IMR-90 (cell line): ENCODE measurements at regions not wholly inside any gene's neighbourhood (a gene's known extent, or its start where the extent isn't known, plus 50 kb on each side); places are given as distances from the start of the nearest gene placed in this dataset.

ENCODE experiments used
- ATAC-seq: fragments of 200-7000 bp; cut with Tn5 transposase; 2 replicates; pipeline ENCODE4 v1.9.1; 2020; ENCODE audit warnings: low read depth, mild to moderate bottlenecking, moderate library complexity
- BruUV-seq: library from RNA; stranded (reverse); fragments of 400-500 nt; replicated peaks from 2 replicates; lab custom pipeline; 2021; lab: Mats Ljungman, UMichigan
- CTCF ChIA-PET: fragments of 300-600 bp; formaldehyde crosslinking; extraction: SDS; loops from one replicate; lab custom pipeline; 2021; ENCODE audit warnings: antibody characterized with exemption; lab: Yijun Ruan, JAX
- POLR2A ChIA-PET: fragments of 300-600 bp; sonication (Branson Sonifier 250); formaldehyde crosslinking; loops from one replicate; lab custom pipeline; 2022; ENCODE audit warnings: antibody characterized with exemption; ENCODE audit not compliant: unreplicated experiment; lab: Charles Lee
- DNase-seq: peaks from one replicate; pipeline ENCODE4 v3.0.0; 2013
- H2AFZ ChIP-seq: replicated peaks from 2 replicates; pipeline ENCODE3; 2013; ENCODE audit warnings: low read length, mild to moderate bottlenecking; ENCODE audit not compliant: poor library complexity
- H2AK5ac ChIP-seq: 2 replicates; pipeline ENCODE4 v1.6.1; 2013; ENCODE audit warnings: low read depth, low read length, inconsistent platforms
- H2AK9ac ChIP-seq: replicated peaks from 2 replicates; pipeline ENCODE3; 2013; ENCODE audit warnings: mild to moderate bottlenecking, low read depth, low read length, moderate library complexity; ENCODE audit not compliant: poor library complexity
- H2BK120ac ChIP-seq: 2 replicates; pipeline ENCODE4 v1.6.1; 2013; ENCODE audit warnings: low read depth, low read length, inconsistent platforms
- H2BK15ac ChIP-seq: 3 replicates; pipeline ENCODE4 v1.6.1; 2013; ENCODE audit warnings: low read depth, low read length, inconsistent platforms
- H2BK20ac ChIP-seq: 2 replicates; pipeline ENCODE4 v1.6.1; 2013; ENCODE audit warnings: low read depth, mild to moderate bottlenecking, inconsistent platforms, low read length, moderate library complexity
- H2BK5ac ChIP-seq: 2 replicates; pipeline ENCODE4 v1.6.1; 2013; ENCODE audit warnings: mild to moderate bottlenecking, low read depth, low read length, inconsistent platforms; ENCODE audit not compliant: poor library complexity, severe bottlenecking
- H3K14ac ChIP-seq: replicated peaks from 2 replicates; pipeline ENCODE4 v1.6.1; 2013; ENCODE audit warnings: low read depth, low read length, inconsistent platforms
- H3K18ac ChIP-seq: 2 replicates; pipeline ENCODE4 v1.6.1; 2013; ENCODE audit warnings: low read depth, low read length, control low read depth
- H3K23ac ChIP-seq: 2 replicates; pipeline ENCODE4 v1.6.1; 2013; ENCODE audit warnings: low read depth, low read length, inconsistent platforms
- H3K27ac ChIP-seq: 2 replicates; pipeline ENCODE4 v1.5.1; 2013; ENCODE audit warnings: mild to moderate bottlenecking, control low read depth, low read length; ENCODE audit not compliant: insufficient read depth
- H3K27me3 ChIP-seq: 2 replicates; pipeline ENCODE4 v1.6.1; 2013; ENCODE audit warnings: low read length; ENCODE audit not compliant: control insufficient read depth, insufficient read depth
- H3K36me3 ChIP-seq: 2 replicates; pipeline ENCODE4 v1.6.1; 2013; ENCODE audit warnings: low read length, mixed read lengths; ENCODE audit not compliant: control insufficient read depth, insufficient read depth
- H3K4ac ChIP-seq: 2 replicates; pipeline ENCODE4 v1.6.1; 2013; ENCODE audit warnings: low read depth, low read length, inconsistent platforms
- H3K4me1 ChIP-seq: 2 replicates; pipeline ENCODE4 v1.6.1; 2013; ENCODE audit warnings: low read length, mixed read lengths; ENCODE audit not compliant: control insufficient read depth, insufficient read depth
- H3K4me2 ChIP-seq: 2 replicates; pipeline ENCODE4 v1.6.1; 2013; ENCODE audit warnings: low read depth, mild to moderate bottlenecking, control low read depth, low read length, moderate library complexity
- H3K4me3 ChIP-seq: 2 replicates; pipeline ENCODE4 v1.5.1; 2013; ENCODE audit warnings: low read depth, mild to moderate bottlenecking, control low read depth, low read length, moderate library complexity; ENCODE audit not compliant: insufficient read depth
- H3K56ac ChIP-seq: 2 replicates; pipeline ENCODE4 v1.6.1; 2013; ENCODE audit warnings: low read length, inconsistent platforms; ENCODE audit not compliant: insufficient read depth; ENCODE audit errors: extremely low read depth
- H3K79me1 ChIP-seq, 2 experiments: 2 replicates each; pipeline ENCODE4 v1.6.1; 2013; ENCODE audit warnings: low read length in 2 of 2, inconsistent platforms in 1 of 2, low read depth in 1 of 2
- H3K9ac ChIP-seq: 2 replicates; pipeline ENCODE4 v1.6.1; 2013; ENCODE audit warnings: low read depth, low read length, control low read depth
- H3K9me1 ChIP-seq: 2 replicates; pipeline ENCODE4 v1.6.1; 2013; ENCODE audit warnings: low read length, inconsistent platforms; ENCODE audit not compliant: insufficient read depth
- H3K9me3 ChIP-seq: 2 replicates; pipeline ENCODE4 v1.6.1; 2013; ENCODE audit warnings: low read length; ENCODE audit not compliant: control insufficient read depth, insufficient read depth
- H4K20me1 ChIP-seq: 2 replicates; pipeline ENCODE4 v1.6.1; 2013; ENCODE audit warnings: low read length, inconsistent platforms; ENCODE audit not compliant: insufficient read depth
- H4K5ac ChIP-seq: 2 replicates; pipeline ENCODE4 v1.6.1; 2013; ENCODE audit warnings: mild to moderate bottlenecking, low read depth, low read length, control low read depth
- H4K8ac ChIP-seq, 2 experiments: 2 replicates each; pipeline ENCODE4 v1.6.1; 2013; ENCODE audit warnings: low read depth in 2 of 2, low read length in 2 of 2, control low read depth in 1 of 2, inconsistent platforms in 1 of 2
- H4K91ac ChIP-seq: 2 replicates; pipeline ENCODE4 v1.6.1; 2013; ENCODE audit warnings: low read depth, low read length, inconsistent platforms; ENCODE audit not compliant: insufficient read depth
- BHLHE40 ChIP-seq: fragments of 150-350 bp; IDR thresholded peaks from 2 replicates; pipeline ENCODE4 v1.6.1; 2016; ENCODE audit warnings: mild to moderate bottlenecking, low read depth, low read length
- CEBPB ChIP-seq: IDR thresholded peaks from 2 replicates; pipeline ENCODE4 v1.6.1; 2012; ENCODE audit warnings: low read depth, low read length, improper control_type of control experiment
- CHD1 ChIP-seq: IDR thresholded peaks from 2 replicates; pipeline ENCODE4 v1.6.1; 2012; ENCODE audit warnings: low read depth, low read length, improper control_type of control experiment
- CTCF ChIP-seq: conservative IDR thresholded peaks from 2 replicates; pipeline ENCODE4 v1.5.1; 2012; ENCODE audit warnings: mild to moderate bottlenecking, low read depth, low read length, improper control_type of control experiment
- ELK1 ChIP-seq: fragments of 150-350 bp; IDR thresholded peaks from 2 replicates; pipeline ENCODE4 v1.6.1; 2016; ENCODE audit warnings: low read depth, mild to moderate bottlenecking, low read length, moderate library complexity, borderline replicate concordance
- FOS ChIP-seq: fragments of 150-350 bp; IDR thresholded peaks from 2 replicates; pipeline ENCODE4 v1.6.1; 2016; ENCODE audit warnings: low read depth, low read length
- MAFK ChIP-seq: IDR thresholded peaks from 2 replicates; pipeline ENCODE4 v1.6.1; 2012; ENCODE audit warnings: low read depth, low read length, improper control_type of control experiment
- MAZ ChIP-seq: IDR thresholded peaks from 2 replicates; pipeline ENCODE4 v1.6.1; 2012; ENCODE audit warnings: low read depth, mild to moderate bottlenecking, low read length, improper control_type of control experiment, moderate library complexity, borderline replicate concordance
- MXI1 ChIP-seq: IDR thresholded peaks from 2 replicates; pipeline ENCODE4 v1.6.1; 2012; ENCODE audit warnings: low read depth, mild to moderate bottlenecking, low read length, moderate library complexity, borderline replicate concordance
- NFE2L2 ChIP-seq: fragments of 150-350 bp; IDR thresholded peaks from 2 replicates; pipeline ENCODE4 v1.6.1; 2016; ENCODE audit warnings: low read depth, mild to moderate bottlenecking, low read length
- POLR2A ChIP-seq: IDR thresholded peaks from 2 replicates; pipeline ENCODE4 v1.6.1; 2012; ENCODE audit warnings: mild to moderate bottlenecking, low read depth, low read length
- RAD21 ChIP-seq: IDR thresholded peaks from 2 replicates; pipeline ENCODE4 v1.6.1; 2012; ENCODE audit warnings: low read length, improper control_type of control experiment
- RCOR1 ChIP-seq: IDR thresholded peaks from 2 replicates; pipeline ENCODE4 v1.6.1; 2012; ENCODE audit warnings: mild to moderate bottlenecking, low read length, improper control_type of control experiment; ENCODE audit not compliant: insufficient replicate concordance
- RFX5 ChIP-seq: IDR thresholded peaks from 2 replicates; pipeline ENCODE4 v1.8.0; 2012; ENCODE audit warnings: low read depth, mild to moderate bottlenecking, low read length, moderate library complexity
- SMC3 ChIP-seq: fragments of 150-350 bp; IDR thresholded peaks from 2 replicates; pipeline ENCODE4 v1.6.1; 2016; ENCODE audit warnings: low read depth, mild to moderate bottlenecking, antibody characterized with exemption, low read length, moderate library complexity
- USF2 ChIP-seq: fragments of 150-350 bp; IDR thresholded peaks from 2 replicates; pipeline ENCODE4 v1.6.1; 2017; ENCODE audit warnings: mild to moderate bottlenecking, antibody characterized with exemption, low read length, low read depth
- WGBS, 2 experiments: methylation state at CpG; one replicate each; pipeline versions ENCODE4 v1.1.5 to v1.1.7; 2013; ENCODE audit warnings: missing lambda C conversion rate in 2 of 2; ENCODE audit not compliant: insufficient read length in 1 of 2; ENCODE audit errors: extremely low coverage in 2 of 2; 5-methylcytosine and 5-hydroxymethylcytosine counted together
- dilution Hi-C: fragments of 300-500 bp; cut with HindIII; formaldehyde crosslinking; loops from one replicate; pipeline ENCODE4 v1.14.3; 2018; ENCODE audit warnings: low sequenced_read_pairs; ENCODE audit not compliant: unreplicated experiment
- in situ Hi-C: fragments of 300-500 bp; cut with MboI; formaldehyde crosslinking; loops from 3 replicates; pipeline ENCODE4 v1.14.3; 2019; ENCODE audit warnings: low sequenced_read_pairs, inconsistent platforms, mixed read lengths
- intact Hi-C: fragments of 100-400 bp; cut with micrococcal nuclease; formaldehyde crosslinking; loops from 2 replicates; pipeline ENCODE4 v1.10.0; 2022

DNA sequence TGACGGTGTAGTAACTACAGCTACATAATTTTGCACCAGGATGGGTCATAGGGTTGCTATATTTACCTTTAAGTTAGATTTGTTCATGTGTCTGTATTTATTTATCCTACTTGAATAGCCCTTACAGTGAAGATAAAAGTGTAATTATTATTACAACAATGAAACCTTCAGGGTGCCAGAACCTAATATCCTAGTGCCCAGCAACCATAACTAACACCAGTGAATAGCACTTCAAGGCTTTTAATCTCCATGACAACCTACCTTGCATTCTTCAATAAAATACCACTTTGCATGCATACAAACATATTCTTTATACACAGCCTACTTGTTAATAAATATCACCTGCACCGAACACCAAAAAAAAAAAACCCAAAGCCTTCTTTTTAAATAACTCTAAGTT is 58.7 kb upstream of the G2E3 start:
- no TSS peak for BruUV-seq
- no peaks in the 10 kb centered on the region for H3K4me1 ChIP-seq
- ChIA-PET CTCF (no interaction called here), POLR2A (no interaction called here)
- H3K14ac ChIP-seq: no peak overlapping the region
- in situ Hi-C loops: no loop called here
- no peak overlapping the region for H3K23ac ChIP-seq
- no peak overlapping the region for H2BK5ac ChIP-seq
- no peaks in the 10 kb centered on the region for H3K9me3 ChIP-seq
- intact Hi-C loops: no loop called here
- no CpG with 5 or more reads among the region's 2 CpGs for WGBS, 2 experiments
- no peak overlapping the region for H2BK15ac ChIP-seq
- TF ChIP-seq RCOR1 (no peak), FOS (no peak), MAFK (no peak), ELK1 (no peak), MAZ (no peak), NFE2L2 (no peak), MXI1 (no peak), USF2 (no peak), RFX5 (no peak), RAD21 (no peak), SMC3 (no peak), CTCF (no peak), POLR2A (no peak), CHD1 (no peak), BHLHE40 (no peak), CEBPB (no peak)
- no peak overlapping the region for H4K8ac ChIP-seq
- H2AK9ac ChIP-seq: no peak overlapping the region
- H3K27ac ChIP-seq: no peak overlapping the region
- no peak overlapping the region for H4K5ac ChIP-seq
- no peak overlapping the region for H3K56ac ChIP-seq
- no peak overlapping the region for H4K91ac ChIP-seq
- H3K18ac ChIP-seq: no peak overlapping the region
- H4K20me1 ChIP-seq: no peaks in the 10 kb centered on the region
- no peak overlapping the region for H3K9ac ChIP-seq
- no peaks in the 10 kb centered on the region for H3K9me1 ChIP-seq
- dilution Hi-C loops: no loop called here
- H3K4me2 ChIP-seq: no peak overlapping the region
- H2BK20ac ChIP-seq: no peak overlapping the region
- H3K27me3 ChIP-seq: no peaks in the 10 kb centered on the region; the same call in 1 of the 2 replicates
- no peak overlapping the region for H2BK120ac ChIP-seq
- H3K4ac ChIP-seq: no peak overlapping the region
- H3K79me1 ChIP-seq: no peaks in the 10 kb centered on the region
- DNase-seq: no peak
- no peaks in the 10 kb centered on the region for H3K36me3 ChIP-seq
- H2AK5ac ChIP-seq: no peak overlapping the region
- H3K4me3 ChIP-seq: no peak overlapping the region
- ATAC-seq: no peak
- no peak overlapping the region for H2AFZ ChIP-seq
